ENCODE measurements at regions not wholly inside any gene's neighbourhood (a gene's known extent, or its start where the extent isn't known, plus 50 kb on each side); places are given as distances from the start of the nearest gene placed in this dataset.

DNA sequence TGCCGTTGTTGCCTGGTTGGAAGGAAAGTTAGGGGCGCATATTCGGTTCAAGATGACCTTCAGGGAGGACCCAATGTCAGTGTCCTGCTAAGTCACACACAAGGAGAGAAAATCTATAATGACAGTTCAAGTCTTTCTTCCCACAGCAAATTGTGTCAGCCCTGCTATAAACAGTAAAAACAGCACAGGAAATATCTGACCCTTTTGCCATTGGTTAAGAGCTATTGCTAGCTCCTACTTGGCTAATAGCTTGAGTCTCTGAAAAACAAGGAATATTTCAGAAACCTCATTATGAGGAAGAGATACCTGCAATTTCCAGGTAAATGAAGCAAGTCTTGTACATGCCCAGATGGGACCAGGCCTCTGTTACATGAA lies 175.6 kb downstream of the SKIDA1 start (continued):
- TF ChIP-seq NANOG (IDR thresholded peaks at IDR 0.05; ENCODE audit: insufficient read depth, low read depth, low read length, poor library complexity, severe bottlenecking) = no peak
- no peak for TF ChIP-seq ZNF274 (IDR thresholded peaks at IDR 0.05; ENCODE audit: borderline replicate concordance, extremely low read depth, low read length)
